ENCODE measurements at regions not wholly inside any gene's neighbourhood (a gene's known extent, or its start where the extent isn't known, plus 50 kb on each side); places are given as distances from the start of the nearest gene placed in this dataset.
A peak's percentile ranks its signal among the peaks of the same experiment; 100 is the strongest.

DNA sequence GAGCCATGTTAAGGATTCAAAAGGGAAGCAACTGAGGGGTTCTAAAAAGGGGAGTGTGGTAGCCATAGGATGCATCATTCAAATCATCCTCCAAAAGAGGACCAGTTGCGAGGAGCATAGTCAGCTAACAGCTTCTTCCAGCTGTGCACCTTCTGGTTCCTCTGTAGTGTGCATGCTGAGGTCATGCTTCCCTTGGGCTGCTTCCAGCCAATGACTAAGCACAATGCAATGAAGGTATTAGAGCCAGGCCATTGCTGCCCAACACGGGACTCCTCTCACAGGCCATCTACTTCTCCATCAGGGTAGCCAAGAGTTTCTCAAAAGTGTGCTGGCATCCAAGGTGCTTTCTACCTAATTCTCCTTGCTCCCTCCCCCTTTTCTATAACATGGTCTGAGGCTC lies 69.2 kb upstream of the ARID2 start (continued):
- TF ChIP-seq, protein P1, sequence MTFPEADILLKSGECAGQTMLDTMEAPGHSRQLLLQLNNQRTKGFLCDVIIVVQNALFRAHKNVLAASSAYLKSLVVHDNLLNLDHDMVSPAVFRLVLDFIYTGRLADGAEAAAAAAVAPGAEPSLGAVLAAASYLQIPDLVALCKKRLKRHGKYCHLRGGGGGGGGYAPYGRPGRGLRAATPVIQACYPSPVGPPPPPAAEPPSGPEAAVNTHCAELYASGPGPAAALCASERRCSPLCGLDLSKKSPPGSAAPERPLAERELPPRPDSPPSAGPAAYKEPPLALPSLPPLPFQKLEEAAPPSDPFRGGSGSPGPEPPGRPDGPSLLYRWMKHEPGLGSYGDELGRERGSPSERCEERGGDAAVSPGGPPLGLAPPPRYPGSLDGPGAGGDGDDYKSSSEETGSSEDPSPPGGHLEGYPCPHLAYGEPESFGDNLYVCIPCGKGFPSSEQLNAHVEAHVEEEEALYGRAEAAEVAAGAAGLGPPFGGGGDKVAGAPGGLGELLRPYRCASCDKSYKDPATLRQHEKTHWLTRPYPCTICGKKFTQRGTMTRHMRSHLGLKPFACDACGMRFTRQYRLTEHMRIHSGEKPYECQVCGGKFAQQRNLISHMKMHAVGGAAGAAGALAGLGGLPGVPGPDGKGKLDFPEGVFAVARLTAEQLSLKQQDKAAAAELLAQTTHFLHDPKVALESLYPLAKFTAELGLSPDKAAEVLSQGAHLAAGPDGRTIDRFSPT (tag by site-specific recombination; IDR thresholded peaks at IDR 0.05), result no peak
- no peak for TF ChIP-seq ZNF423 (tag by site-specific recombination; IDR thresholded peaks at IDR 0.05)
- TF ChIP-seq, protein P2, sequence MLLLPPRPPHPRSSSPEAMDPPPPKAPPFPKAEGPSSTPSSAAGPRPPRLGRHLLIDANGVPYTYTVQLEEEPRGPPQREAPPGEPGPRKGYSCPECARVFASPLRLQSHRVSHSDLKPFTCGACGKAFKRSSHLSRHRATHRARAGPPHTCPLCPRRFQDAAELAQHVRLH (tag by site-specific recombination; IDR thresholded peaks at IDR 0.05), result no peak
- no peak for TF ChIP-seq ZNF596 (tag by site-specific recombination; IDR thresholded peaks at IDR 0.05)
- no peak for TF ChIP-seq ZNF175 (tag by site-specific recombination; IDR thresholded peaks at IDR 0.05)
- 0 out of 2 replicates have a peak, but pooled peaks have one; percentile 35 for TF ChIP-seq ZNF629 (tag by site-specific recombination; IDR thresholded peaks at IDR 0.05)
- TF ChIP-seq ZNF677 (tag by site-specific recombination; IDR thresholded peaks at IDR 0.05), result no peak
- TF ChIP-seq ZFP37 (tag by site-specific recombination; IDR thresholded peaks at IDR 0.05), result no peak
- no peak for TF ChIP-seq ZNF76 (tag by site-specific recombination; IDR thresholded peaks at IDR 0.05; ENCODE audit: borderline replicate concordance, low read depth)
- peak; percentile 44; the same call in 1 of the 2 replicates for TF ChIP-seq ZNF335 (tag by site-specific recombination; conservative IDR thresholded peaks at IDR 0.05)
- TF ChIP-seq OVOL3 (tag by site-specific recombination; IDR thresholded peaks at IDR 0.05), result no peak
- no peak for TF ChIP-seq ZNF843 (tag by site-specific recombination; IDR thresholded peaks at IDR 0.05)
- TF ChIP-seq YY1 (tag by site-specific recombination; IDR thresholded peaks at IDR 0.05), result no peak
- TF ChIP-seq ZNF518A (tag by site-specific recombination; conservative IDR thresholded peaks at IDR 0.05; ENCODE audit: low read depth), result no peak
- TF ChIP-seq ZFP41 (tag by site-specific recombination; IDR thresholded peaks at IDR 0.05; ENCODE audit: borderline replicate concordance), result no peak
- TF ChIP-seq ZBTB17 (tag by site-specific recombination; IDR thresholded peaks at IDR 0.05), result no peak
- TF ChIP-seq SP3 (tag by site-specific recombination; IDR thresholded peaks at IDR 0.05), result no peak

- Histone ChIP-seq H3K9me3 (ENCODE audit: control insufficient read depth, insufficient read depth, low read depth, low read length) (no peaks in the 10 kb centered on the region), H3K27ac (ENCODE audit: extremely low read depth, low read depth, low read length) (no peak overlapping the region), H3K36me3 (ENCODE audit: control insufficient read depth in 2 of 2, insufficient read depth in 1 of 2, low read length in 2 of 2) (no peaks in the 10 kb centered on the region), H3K4me3 (ENCODE audit: low read depth, low read length) (no peak overlapping the region), H3K4me1 (ENCODE audit: control insufficient read depth, insufficient read depth, low read length) (no peaks in the 10 kb centered on the region)
- TF ChIP-seq ZNF660 (tag by site-specific recombination; IDR thresholded peaks at IDR 0.05) (no peak), ZNF394 (tag by site-specific recombination; IDR thresholded peaks at IDR 0.05; ENCODE audit: borderline replicate concordance) (no peak), ZNF544 (tag by site-specific recombination; IDR thresholded peaks at IDR 0.05) (no peak), ZNF112 (tag by site-specific recombination; IDR thresholded peaks at IDR 0.05) (no peak)
- TF ChIP-seq, protein P3, sequence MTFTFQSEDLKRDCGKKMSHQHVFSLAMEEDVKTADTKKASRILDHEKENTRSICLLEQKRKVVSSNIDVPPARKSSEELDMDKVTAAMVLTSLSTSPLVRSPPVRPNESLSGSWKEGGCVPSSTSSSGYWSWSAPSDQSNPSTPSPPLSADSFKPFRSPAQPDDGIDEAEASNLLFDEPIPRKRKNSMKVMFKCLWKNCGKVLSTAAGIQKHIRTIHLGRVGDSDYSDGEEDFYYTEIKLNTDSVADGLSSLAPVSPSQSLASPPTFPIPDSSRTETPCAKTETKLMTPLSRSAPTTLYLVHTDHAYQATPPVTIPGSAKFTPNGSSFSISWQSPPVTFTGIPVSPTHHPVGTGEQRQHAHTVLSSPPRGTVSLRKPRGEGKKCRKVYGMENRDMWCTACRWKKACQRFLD (tag by site-specific recombination; IDR thresholded peaks at IDR 0.05), result no peak
- CTCF ChIA-PET, result interaction anchor here (0.6 to 1.0 kb wide), 2 partner anchors 109 to 119 kb away, joined by 3 to 4 read pairs; no protein-coding TSS in a partner anchor
- POLR2A ChIA-PET, result no interaction called here
These were observed 66.1 kb upstream of the ARID2 start for GRCh38 chr12:45663455-45663854.

All from HEK293 (cell line).